GF-D8 (cell line): ENCODE measurements at regions not wholly inside any gene's neighbourhood (a gene's known extent, or its start where the extent isn't known, plus 50 kb on each side); places are given as distances from the start of the nearest gene placed in this dataset.

Source experiments
- DNase-seq: peaks from one replicate; lab custom pipeline; 2025; lab: John Stamatoyannopoulos, UW

DNA sequence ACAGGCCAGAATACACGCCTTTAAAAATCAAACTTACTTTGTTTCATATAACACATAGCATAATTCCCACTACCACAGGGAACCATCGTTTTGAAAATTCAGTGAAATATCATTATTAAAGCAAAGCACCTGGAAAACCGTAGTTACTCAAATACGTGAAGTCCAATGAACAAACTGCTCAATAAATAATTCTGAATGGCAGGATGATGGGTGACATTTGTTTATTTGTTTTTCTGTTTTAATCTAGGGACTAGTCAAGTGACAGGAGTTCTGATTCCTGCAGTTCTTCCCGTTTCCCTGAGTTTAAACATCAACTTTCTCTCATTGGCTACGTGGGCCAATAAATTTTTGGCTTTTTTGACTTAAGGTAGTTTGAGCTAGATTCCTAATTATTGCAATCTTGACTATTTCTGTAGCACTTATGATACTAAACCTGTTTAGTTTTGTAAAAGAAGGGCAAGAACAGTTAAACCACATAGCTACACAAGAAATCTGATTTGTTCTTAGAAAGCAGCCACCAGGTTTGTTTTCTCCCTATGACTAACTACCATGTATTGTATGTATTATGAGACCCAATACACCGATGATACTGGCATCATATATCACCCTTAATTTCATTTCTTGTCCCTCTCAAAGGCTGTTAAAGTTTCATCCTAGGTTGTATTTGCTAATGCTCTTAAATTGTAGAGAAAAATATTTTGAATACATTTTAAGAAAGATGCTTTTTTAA is 411.2 kb downstream of the SHQ1 start:
- DNase-seq: no peak

DNA sequence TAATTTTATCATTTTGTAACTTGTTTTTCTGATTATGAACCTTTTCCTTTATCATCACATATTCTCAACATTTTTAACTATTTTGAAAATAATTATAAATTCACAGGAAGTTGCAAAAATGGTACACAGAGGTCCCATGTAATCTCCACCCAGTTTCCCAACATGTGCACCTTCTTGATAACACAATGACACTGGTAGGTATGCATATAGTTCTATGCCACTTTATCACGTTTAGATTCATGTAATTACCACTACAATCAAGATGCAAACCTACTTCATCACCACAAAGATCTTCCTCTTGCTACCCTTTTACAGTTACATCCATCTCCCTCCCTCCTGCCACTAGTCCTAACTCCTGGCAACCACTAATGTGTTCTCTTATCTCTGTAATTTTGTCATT is 413.9 kb downstream of the SHQ1 start:
- no peak for DNase-seq

GRCh38 chr3:72432246-72432645 is 416.0 kb downstream of the SHQ1 start:
- no peak for DNase-seq

- DNase-seq: no peak
Observed at GRCh38 chr3:72429589-72430353, 418.5 kb downstream of the SHQ1 start.

DNA sequence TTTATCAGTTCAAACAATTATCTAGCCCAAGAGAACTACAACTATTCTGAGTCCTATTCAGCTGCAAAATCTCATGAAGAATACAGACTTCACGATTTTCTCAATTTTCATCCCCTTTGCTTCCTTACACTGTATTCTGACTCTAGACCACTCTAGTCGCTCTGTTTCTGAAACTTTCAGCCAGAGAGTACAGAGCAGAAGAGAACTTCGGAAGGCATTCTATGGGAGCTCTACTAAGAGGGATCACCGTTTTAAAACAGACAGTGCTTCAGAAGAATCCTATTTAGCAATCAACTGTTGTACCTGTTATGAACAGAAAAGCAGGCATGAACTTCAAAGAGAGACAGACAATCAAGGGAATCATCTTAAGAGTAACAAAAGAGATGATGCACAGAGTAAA is 419.4 kb downstream of the SHQ1 start:
- DNase-seq: no peak

DNA sequence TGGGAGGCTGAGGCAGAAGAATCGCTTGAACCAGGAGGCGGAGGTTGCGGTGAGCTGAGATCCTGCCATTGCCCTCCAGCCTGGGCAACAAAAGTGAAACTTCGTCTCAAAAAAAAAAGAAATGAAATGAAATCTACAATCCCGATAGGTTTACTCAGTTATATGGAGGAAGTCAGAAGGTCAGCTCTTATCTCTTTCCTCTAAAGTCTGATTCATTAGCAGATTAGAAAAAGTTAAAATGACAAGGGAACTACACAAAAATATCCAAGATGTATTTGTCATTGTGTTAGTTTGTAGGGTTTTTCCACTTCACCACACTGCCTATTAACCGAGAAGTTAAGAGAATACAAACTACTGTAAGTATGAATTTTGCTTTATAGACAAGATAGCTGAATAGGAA is 420.6 kb downstream of the SHQ1 start:
- no peak for DNase-seq

- no peak for DNase-seq
Observed at GRCh38 chr3:72426618-72427397, 421.4 kb downstream of the SHQ1 start.

- DNase-seq: no peak
Observed at GRCh38 chr3:72423643-72424042, 424.6 kb downstream of the SHQ1 start.

DNA sequence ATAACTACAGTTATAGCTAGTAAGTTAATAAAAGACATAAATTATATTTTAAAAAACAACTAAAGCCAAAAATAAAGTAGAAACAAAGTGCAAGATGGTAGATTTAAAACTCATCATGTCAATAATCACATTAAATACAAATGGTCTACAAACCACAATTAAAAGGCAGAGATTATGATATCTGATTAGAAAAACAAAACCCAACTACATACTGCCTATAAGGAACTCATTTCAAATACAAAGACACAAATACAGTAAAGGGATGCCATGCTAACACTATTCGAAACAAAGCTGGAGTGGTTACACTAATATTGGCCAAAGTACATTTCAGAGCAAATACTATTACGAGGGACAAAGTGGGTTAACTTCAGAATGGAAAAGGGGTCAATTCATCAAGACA is 426.5 kb downstream of the SHQ1 start:
- no peak for DNase-seq

DNA sequence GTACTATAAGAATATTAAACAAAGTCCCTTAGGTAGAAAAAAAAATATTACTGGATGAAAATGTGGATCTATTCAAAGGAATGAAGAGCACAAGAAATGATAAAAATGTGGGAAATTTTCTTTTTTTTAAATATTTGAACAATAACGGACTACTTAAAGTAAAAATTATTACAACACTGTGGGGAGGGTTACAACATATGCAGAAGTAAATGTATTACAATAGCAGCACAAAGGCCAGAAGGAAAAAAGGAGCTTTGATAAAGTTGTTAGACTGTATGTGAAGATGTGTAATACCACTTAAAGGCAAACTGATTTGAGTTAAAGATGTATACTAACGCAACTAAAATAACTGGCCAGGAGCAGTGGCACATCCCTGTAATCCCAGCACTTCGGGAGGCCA is 427.1 kb downstream of the SHQ1 start:
- no peak for DNase-seq

DNA sequence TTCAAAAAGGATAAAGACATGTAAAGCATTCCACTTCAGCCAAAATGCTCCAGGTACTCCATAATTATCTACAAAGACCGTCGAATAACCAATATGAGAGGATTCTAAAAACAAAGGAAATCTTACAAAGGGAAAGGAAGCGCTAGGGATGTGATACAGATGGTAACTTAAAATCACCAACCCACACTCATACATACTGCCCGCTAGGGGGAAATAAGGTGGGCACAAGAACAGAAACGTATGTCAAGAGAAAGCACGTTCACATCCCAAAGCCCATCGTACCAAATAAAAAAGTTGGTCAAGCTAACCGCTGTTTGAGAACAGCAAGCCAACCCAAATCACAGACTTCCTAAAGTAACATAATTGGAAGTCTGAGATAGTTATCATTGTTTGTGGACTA is 429.4 kb downstream of the SHQ1 start:
- no peak for DNase-seq

- no peak for DNase-seq
Observed at GRCh38 chr3:72418244-72418643, 430.0 kb downstream of the SHQ1 start.

DNA sequence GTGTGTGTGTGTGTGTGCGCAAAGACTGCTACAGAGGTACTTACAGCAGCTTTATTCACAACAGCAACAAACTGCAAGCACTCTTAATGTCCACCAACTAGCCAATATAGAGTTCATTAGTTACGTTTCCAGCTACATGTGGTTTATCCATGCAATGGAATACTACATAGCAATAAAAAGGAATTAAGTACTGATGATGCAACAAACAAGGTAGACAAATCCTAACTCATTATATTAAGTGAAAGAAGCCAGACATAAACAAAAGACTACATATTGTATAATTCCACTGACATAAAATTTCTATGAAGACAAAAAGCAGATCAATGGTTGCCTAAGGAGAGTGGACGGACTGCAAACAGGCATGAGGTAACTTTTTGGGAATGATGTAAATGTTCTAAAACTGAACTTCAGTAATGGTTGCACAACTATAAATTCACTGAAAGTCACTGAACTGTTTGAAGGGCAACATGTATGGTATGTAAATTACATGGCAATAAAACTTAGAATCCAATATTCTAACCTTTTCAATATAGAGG is 433.7 kb downstream of the SHQ1 start:
- DNase-seq: no peak

GRCh38 chr3:72413228-72413627 is 435.0 kb downstream of the SHQ1 start:
- no peak for DNase-seq

DNA sequence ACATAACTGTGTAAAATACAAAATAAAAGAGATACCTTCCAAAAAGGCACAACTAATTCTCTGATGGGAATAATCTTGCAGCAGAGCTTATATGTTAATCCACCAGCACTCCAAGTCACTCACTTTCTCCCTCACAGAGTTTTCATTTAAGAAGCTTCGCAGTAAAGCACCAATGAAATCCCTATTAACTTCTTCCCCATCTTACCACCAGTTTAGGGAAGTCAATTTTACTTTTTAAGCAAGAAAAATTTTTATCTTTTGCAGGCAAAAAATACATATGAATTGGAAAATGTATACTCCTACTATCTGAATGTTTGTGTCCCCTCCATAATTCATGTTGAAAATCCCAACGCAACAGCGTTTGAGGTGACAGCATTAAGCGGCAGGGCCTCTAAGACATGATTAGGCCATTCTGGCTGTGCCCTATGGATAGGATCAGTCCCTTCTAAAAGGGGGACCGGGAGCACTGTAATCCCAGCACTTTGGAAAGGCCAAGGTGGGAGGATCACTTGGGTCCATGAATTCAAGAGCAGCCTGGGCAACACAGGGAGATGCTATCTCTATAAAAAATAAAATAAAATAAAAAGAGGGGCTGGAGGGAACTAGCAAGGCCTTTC is 435.8 kb downstream of the SHQ1 start:
- no peak for DNase-seq

DNA sequence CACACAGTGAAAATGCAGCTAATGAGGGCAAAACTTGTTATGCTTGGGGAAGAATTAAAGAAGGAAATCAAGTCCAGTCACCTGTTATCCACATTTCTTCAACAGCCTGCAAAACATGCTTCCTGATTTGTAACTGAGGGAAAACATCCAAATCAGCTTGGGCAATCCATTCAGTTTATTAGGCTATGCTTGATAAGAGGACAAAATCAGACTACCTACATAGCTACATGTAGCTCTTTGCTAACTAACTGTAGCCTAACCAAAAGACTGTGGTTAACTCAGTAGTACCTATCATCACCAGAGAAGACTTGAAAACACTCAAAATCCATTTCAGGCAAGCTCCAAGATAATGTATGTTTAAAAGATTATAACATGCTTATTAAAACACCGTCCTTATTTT is 436.4 kb downstream of the SHQ1 start:
- no peak for DNase-seq

DNA sequence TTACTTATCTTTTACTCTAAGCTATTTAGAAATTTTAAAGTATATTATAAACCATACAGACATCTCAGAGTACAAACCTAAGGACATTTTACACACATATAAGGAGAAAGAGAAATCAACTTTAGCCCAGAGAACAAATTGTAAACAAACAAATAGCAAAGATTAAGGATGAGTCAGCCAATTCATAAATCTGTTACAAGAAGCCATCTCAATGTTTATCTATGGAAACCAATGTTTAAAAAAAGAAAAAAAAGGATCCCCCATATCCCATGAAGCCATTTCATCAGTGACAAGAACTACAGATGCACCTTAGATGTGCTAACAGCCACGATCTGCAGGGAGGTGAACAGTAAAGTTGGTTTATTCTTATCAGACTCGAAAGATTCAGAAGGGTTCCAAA is 437.1 kb downstream of the SHQ1 start:
- DNase-seq: no peak

DNA sequence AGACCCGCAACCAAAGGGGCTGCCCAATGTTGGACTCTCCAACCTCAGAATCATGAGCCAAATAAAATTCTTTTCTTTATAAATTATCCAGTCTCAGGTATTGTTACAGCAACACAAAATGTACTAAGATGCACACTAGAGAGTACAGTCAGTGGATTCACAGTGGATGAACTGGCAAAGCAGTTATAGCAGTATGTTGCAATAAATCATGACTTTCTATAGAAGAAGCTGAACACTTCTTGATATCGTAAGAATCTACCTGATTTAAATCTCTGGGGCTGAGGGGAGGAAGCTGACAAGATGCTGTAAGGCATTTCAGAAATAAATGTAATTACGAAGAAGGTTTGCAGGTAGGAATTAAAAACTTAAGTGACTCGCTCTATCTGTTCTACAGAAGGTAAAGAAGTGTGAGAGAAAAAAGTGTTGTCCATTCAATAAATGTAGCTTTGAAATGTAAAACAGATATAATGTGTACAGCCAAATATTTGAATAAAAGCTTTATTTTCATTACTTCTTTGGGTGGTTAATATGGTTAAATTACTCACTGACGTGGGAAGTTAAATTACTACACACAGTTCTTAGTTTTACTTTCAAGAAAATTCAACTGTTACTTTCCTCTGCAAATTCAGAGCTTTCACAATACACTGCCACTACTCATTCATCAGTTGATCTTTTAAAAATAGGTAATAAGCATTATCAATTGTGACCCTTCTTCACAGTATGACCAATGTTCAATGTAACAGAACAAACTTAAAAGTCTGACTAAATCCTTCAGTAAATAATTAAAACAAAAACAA is 439.1 kb downstream of the SHQ1 start:
- DNase-seq: no peak

GRCh38 chr3:72407766-72408165 is 440.5 kb downstream of the SHQ1 start:
- DNase-seq: no peak

DNA sequence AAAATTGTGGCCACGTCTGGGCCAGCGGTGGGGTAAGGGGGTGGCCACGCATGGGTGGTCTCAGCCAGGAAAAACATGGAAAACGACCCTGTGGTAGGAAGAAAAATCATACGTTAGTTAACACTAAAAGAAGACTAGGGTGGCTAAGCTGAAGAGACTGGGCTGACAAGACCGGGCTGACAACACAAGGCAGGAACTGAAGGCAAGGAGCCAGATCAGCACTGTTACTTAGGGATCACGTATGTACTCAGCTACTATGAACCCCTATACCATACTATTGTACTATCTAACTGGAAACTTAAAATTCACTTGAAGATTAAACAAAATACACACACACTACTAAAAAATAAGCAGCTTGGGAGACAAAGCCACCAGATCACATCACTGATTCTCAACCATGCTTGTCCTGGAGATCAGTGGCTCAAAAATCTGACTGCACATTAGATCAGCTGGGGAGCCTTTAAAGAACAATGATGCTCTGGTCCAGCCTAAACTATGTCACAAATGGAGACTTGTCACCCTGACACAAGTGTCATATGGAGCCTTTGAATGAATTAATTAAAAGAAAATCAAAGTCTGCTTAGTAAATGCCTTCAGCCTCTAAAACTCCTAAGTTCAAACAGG is 442.2 kb downstream of the SHQ1 start:
- no peak for DNase-seq

GRCh38 chr3:72401005-72401545 is 447.2 kb downstream of the SHQ1 start:
- no peak for DNase-seq
